ENCODE measurements at regions not wholly inside any gene's neighbourhood (a gene's known extent, or its start where the extent isn't known, plus 50 kb on each side); places are given as distances from the start of the nearest gene placed in this dataset.

DNA sequence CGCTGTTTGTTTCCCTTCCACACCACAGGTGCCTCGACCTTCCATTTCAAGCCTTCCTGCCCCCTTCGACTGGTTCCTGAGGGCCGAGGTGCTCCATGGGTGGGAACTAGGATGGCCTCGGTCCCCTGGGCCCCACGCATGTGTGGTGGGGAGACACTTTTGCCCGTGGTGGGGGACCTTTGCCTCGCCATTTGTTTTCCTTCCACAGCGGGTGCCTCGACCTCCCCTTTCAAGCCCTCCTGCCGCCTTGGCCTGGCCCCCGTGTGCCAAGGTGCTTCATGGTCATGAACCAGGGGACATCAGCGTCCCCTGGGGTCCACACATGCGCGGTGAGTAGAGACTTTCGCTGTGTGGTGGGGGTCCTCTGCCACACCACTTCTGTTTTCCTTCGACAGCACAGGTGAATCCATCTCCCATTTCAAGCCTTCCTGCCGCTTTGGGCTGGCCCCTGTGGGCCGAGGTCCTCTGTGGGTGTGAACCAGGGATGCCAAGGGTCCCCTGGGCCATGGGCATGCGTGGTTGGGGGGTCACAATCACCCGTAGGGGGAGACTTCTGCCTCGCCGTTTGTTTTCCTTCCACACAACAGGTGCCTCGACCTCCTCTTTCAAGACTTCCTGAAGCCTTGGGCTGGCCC, 364.4 kb downstream of the ALG10 start:
- DNase-seq: no peak

DNA sequence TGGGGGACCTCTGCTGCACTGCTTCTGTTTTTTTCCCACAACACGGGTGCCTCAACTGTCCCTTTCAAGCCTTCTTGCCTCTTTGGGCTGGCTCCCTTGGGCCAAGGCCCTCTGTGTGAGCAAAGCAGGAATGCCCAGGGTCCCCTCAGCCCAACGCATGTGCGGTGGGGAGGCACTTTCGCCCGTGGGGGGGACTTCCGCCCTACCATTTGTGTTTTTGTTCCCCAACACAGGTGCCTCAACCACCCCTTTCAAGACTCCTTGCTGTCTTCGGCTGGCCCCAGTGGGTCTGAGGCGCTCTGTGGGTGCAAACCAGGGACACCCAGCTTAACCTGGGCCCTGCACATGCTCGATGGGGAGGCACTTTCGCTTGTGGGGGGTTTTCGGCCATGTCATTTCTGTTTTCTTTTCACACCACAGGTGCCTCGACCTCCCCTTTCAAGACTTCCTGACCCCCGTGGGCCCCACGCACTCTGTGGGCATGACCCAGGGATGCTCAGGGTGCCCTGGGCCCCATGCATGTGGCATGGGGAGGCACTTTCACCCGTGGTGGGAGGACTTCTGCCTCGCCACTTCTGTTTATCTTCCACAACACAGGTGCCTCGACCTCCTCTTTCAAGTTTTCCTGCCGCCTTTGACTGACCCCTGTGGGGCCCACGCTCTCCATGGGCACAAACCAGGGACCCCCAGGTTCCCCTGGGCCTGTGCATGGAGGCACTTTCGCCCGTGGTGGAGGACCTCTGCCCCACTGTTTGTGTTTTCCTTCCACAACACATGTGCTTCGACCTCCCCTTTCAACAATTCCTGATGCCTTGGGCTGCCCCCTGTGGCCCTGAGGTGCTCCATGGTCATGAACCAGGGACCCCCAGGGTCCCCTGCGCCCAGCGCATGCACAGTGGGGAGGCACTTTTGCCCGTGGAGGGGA, 365.7 kb downstream of the ALG10 start:
- DNase-seq: no peak

DNA sequence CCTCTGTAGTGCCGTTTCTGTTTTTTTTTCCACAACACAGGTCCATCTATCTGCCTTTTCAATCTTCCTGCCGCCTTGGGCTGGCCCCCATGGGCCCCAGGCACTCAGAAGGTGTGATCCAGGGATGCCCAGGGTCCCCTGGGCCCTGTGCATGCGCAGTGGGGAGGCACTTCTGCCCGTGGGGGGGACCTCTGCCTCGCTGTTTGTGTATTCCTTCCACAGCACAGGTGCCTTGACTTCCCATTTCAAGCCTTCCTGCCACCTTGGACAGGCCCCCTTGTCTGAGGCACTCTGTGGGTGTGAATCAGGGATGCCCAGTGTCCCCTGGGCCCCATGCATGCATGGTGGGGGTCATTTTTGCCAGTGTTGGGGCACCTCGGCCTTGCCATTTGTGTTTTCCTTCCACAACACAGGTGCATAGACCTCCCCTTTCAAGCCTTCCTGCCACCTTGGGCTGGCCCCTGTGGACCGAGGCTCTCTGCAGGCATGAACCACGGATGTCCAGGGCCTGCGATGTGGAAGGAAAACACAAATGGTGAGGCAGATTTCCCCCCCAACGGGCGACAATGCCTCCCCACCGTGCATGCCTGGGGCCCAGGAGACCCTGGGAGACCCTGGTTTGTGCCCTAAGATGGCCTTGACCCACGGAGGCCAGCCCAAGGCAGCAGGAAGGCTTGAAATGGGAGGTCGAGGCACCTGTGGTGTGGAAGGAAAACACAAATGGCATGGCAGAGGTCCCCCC, 366.5 kb downstream of the ALG10 start:
- DNase-seq: no peak

- no peak for DNase-seq
Observed at GRCh38 chr12:34389378-34390170, 367.3 kb downstream of the ALG10 start.

DNA sequence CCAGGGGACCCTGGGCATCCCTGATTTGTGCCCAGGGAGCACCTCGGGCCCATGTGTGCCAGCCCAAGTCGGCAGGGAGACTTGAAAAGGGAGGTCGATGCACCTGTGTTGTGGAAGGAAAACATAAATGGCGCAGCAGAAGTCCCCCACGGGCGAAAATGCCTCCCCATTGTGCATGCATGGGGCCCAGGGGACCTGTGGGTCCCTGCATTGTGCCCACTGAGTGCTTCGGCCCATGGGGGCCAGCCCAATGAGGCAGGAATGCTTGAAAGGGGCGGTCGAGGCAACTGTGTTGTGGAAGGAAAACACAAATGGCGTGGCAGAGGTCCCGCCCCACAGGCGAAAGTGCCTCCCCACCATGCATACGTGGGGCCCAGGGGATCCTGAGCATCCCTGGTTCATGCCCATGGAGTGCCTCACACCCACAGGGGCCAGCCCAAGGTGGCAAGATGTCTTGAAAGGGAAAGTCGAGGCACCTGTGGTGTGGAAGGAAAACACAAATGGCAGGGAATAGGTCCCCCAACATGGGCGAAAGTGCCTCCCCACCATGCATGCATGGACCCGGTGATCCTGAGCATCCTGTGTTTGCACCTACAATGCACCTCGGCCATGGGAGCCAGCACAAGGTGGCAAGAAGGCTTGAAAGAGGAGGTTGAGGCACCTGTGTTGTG, 368.0 kb downstream of the ALG10 start:
- DNase-seq: no peak

DNA sequence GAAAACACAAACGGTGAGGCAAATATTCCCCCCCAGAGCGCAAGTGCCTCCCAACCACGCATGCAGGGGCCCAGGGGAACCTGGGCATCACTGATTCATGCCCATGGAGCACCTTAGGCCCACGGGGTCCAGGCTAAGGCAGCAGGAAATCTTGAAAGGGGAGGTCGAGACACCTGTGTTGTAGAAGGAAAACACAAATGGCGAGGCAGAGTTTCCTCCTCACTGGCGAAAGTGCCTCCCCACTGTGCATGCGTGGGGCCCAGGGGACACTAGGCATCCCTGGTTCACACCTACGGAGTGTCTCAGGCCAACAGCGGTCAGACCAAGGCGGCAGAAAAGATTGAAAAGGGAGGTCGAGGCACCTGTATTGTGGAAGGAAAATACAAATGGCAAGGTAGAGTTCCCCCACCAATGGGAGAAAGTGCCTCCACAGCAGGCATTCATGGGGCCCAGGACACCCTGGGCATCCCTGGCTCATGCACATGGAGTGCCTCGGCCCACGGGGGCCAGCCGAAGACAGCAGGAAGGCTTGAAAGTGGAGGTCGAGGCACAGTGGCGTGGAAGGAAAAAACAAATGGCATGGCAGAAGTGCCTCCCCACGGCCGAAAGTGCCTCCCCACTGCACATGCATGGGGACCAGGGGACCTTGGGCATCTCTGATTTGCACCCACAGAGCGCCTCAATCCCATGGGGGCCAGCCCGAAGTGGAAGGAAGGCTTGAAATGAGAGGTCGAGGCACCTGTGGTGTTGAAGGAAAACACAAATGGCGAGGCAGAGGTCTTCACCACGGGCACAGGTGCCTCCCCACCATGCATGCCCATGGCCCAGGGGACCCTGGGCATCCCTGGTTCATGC, 368.8 kb downstream of the ALG10 start:
- DNase-seq: no peak

GRCh38 chr12:34391771-34392581, 369.7 kb downstream of the ALG10 start:
- DNase-seq: no peak

DNA sequence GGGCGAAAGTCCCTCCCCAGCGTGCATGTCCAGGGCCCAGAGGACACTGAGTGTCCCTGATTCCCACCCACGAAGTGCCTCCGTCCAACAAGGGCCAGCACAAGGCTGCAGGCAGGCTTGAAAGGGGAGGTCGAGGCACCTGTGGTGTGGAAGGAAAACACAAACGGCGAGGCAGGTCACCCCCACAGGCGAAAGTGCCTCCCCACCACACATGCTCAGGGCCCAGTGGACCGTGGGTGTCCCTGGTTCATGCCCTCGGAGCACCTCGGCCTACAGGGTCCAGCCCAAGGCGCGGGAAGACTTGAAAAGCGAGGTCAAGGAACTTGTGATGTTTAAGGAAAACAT, 370.4 kb downstream of the ALG10 start:
- no peak for DNase-seq

GRCh38 chr12:34393086-34393820, 371.0 kb downstream of the ALG10 start:
- DNase-seq: no peak

- no peak for DNase-seq
Observed at GRCh38 chr12:34393821-34394150, 371.5 kb downstream of the ALG10 start.

GRCh38 chr12:34394211-34395055, 372.1 kb downstream of the ALG10 start:
- DNase-seq: no peak

DNA sequence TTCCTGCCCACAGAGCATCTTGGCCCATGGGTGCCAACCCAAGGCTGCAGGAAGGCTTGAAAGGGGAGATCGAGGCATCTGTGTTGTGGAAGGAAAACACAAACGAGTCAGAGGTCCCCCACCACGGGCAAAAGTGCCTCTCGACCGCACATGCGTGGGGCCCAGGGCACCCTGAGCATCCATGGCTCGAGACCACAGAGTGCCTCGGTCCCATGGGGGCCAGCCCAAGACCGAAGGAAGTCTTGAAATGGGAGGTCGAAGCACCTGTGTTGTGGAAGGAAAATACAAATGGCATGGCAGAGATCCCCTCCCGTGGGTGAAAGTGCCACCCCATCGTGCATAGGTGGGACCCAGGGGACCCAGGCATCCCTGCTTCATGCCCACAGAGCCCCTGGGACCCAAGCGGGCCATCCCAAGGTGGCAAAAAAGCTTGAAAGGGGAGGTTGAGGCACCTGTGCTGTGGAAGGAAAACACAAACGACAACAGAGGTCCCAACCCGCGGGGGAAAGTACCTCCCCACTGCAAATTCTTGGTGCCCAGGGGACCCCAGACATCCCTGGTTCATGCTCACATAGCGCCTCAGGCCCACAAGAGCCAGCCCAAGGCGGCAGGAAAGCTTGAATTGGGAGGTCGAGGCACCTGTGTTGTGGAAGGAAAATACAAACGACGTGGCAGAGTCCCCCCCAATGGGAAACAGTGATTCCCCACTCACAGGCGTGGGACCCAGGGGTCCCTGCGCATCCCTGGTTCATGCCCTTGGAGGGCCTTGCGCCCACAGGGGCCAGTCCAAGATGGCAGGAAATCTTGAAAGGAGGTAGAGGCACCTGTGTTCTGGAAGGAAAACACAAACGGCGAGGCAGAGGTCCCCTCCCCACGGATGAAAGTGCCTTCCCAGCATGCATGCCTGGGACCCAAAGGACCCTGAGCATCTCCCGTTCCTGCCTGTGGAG, 373.0 kb downstream of the ALG10 start:
- no peak for DNase-seq

DNA sequence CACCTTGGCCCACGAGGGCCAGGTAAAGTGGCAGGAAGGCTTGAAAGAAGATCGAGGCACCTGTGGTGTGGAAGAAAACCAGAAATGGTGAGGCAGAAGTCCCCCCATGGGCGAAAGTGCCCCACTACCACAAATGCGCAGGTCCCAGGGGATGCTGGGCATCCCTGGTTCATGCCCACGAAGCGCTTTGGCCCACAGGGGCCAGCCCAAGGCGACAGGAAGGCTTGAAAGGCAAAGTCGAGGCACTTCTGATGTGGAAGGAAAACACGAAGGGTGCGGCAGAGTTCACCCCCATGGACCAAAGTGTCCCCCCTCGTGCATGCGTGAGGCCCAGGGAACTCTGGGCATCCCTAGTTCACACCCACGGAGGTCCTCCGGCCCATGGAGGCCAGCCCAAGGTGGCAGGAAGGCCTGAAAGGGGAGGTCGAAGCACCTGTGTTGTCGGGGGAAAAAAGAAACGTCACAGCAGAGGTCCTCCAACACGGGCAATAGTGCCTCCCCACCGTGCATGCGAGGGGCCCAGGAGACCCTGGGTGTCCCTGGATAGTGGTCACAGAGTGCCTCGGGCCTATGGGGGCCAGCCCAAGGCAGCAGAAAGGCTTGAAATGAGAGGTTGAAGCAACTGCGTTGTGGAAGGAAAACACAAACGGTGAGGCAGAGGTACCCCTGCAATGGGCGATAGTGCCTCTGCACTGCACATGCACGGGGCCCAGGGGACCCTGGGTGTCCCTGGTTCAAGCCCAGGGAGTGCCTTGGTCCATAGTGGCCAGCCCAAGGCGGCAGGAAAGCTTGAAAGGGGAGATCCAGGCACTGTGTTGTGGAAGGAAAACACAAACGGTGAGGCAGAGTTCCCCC, 373.9 kb downstream of the ALG10 start:
- no peak for DNase-seq

GRCh38 chr12:34396861-34397590, 374.7 kb downstream of the ALG10 start:
- DNase-seq: no peak

DNA sequence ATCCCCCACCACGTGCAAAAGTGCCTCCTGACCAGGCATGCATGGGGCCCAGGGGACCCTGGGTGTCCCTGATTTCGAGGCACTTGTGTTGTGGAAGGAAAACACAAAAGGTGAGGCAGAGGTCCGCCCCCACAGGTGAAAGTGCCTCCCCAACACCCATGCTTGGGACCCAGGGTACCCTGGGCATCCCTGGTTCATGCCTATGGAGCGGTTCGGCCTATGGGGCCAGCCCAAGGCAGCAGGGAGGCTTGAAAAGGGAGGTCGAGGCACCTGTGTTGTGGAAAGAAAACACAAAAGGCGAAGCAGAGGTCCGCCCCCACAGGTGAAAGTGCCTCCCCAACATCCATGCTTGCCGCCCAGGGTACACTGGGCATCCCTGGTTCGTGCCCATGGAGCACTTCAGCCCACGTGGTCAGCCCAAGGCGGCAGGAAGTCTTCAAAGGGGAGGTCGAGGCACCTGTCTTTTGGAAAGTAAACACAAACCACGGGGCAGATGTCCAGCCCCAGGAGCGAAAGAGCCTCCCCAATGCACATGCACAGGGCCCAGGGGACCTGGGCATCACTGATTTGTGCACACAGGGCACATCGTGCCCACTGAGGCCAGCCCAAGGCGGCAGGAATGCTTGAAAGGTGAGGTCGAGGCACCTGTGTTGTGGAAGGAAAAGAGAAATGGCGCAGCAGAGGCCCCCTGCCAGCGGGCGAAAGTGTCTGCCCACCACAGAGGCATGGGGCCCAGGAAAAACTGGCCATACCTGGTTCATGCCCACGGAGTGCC, 375.5 kb downstream of the ALG10 start:
- no peak for DNase-seq
